Small intestine (tissue), 7 donors: ENCODE measurements at regions not wholly inside any gene's neighbourhood (a gene's known extent, or its start where the extent isn't known, plus 50 kb on each side); places are given as distances from the start of the nearest gene placed in this dataset.

Experiments
- DNase-seq, 2 donors: peaks; one replicate each; pipeline versions ENCODE4 v3.0.0 to v3.0.0-alpha.2; 2013
- FAIRE-seq: peaks from 2 replicates; lab custom pipeline; 2012; peaks lifted over from hg19 to GRCh38; lab: Jason Lieb, UNC
- H3K27ac ChIP-seq, 3 donors: one replicate each; pipeline ENCODE4 v1.5.1; 2013; ENCODE audit warnings: low read length in 2 of 3, mild to moderate bottlenecking in 2 of 3, control low read depth in 1 of 3, inconsistent platforms in 1 of 3, low read depth in 1 of 3, moderate library complexity in 1 of 3
- H3K27me3 ChIP-seq, 3 donors: one replicate each; pipeline ENCODE4 v1.6.1; 2013; ENCODE audit warnings: low read length in 3 of 3, inconsistent platforms in 1 of 3; ENCODE audit not compliant: control insufficient read depth in 3 of 3, insufficient read depth in 3 of 3
- H3K36me3 ChIP-seq, 3 donors: one replicate each; pipeline ENCODE4 v1.6.1; 2013; ENCODE audit warnings: low read length in 3 of 3, inconsistent platforms in 1 of 3, low read depth in 1 of 3, mild to moderate bottlenecking in 1 of 3, moderate library complexity in 1 of 3; ENCODE audit not compliant: control insufficient read depth in 3 of 3, insufficient read depth in 2 of 3
- H3K4me1 ChIP-seq, 3 donors: one replicate each; pipeline ENCODE4 v1.6.1; 2013; ENCODE audit warnings: low read length in 2 of 3, inconsistent platforms in 1 of 3, low read depth in 1 of 3, mild to moderate bottlenecking in 1 of 3, moderate library complexity in 1 of 3; ENCODE audit not compliant: control insufficient read depth in 3 of 3, insufficient read depth in 2 of 3
- H3K4me3 ChIP-seq, 3 donors: one replicate each; pipeline ENCODE4 v1.5.1; 2013; ENCODE audit warnings: low read length in 3 of 3, control low read depth in 1 of 3, inconsistent platforms in 1 of 3, low read depth in 1 of 3, mild to moderate bottlenecking in 1 of 3, moderate library complexity in 1 of 3
- H3K9me3 ChIP-seq, 2 donors: one replicate each; pipeline ENCODE4 v1.6.1; 2013; ENCODE audit warnings: low read depth in 1 of 2, low read length in 1 of 2; ENCODE audit not compliant: control insufficient read depth in 2 of 2, insufficient read depth in 1 of 2
- WGBS, 3 donors: extraction: QIAGEN DNeasy Blood & Tissue Kit; methylation state at CpG; one replicate each; pipeline ENCODE4 v1.1.7; 2013; 5-methylcytosine and 5-hydroxymethylcytosine counted together
- donor health status: healthy with polysubstance abuse.
- donor health status: control.
- donor health status: control.
- donor health status: Bipolar disorder and iron deficiency.
- donor health status: healthy.

DNA sequence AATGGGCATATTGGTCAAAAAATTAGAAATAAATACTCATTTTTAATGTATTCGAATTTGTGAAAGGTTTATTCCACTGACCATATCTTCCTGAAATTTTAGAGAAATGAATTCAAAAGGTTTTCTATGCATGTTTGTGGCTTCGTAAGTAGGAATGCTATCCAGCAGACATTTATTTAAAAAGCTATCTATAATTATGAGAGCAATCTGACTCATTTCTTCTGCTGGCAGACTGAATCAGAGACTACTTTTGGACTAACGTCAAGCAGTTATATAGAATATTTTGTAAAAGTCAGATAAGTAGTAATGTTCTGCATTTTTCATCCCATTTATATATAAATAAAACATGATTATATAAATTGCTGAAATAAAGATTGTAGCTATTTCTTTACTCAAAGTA is 125.0 kb downstream of the SPCS3 start:
- WGBS, 3 donors = 69 to 82% (median 77%) methylated on average over 3 of the region's 3 CpGs
- H3K36me3 ChIP-seq = no peaks in the 10 kb centered on the region
- DNase-seq = no peak
- H3K9me3 ChIP-seq = no peaks in the 10 kb centered on the region
- no peaks in the 10 kb centered on the region for H3K4me1 ChIP-seq
- H3K4me3 ChIP-seq = no peak overlapping the region
- FAIRE-seq = no peak
- H3K27ac ChIP-seq = no peak overlapping the region
- no peaks in the 10 kb centered on the region for H3K27me3 ChIP-seq

DNA sequence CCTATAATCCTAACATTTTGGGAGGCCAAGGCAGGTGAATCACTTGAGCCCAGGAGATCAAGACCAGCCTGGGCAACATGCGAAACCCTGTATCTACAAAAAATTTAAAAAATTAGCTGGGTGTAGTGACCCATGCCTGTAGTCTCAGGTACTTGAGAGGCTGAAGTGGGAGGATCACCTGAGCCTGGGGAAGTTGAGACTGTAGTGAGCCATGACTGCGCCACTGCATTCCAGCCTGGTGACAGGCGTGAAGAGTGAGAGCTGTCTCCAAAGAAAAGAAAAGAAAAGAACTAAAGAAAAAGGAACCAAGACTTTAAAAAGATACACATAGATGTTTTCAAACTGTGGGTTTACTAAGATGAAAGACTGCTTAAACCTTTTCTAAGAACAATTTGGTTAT is 129.0 kb downstream of the SPCS3 start:
- FAIRE-seq (no peak), DNase-seq (no peak)
- Histone ChIP-seq H3K9me3 (no peaks in the 10 kb centered on the region), H3K27me3 (no peaks in the 10 kb centered on the region), H3K36me3 (no peaks in the 10 kb centered on the region), H3K27ac (no peak overlapping the region), H3K4me3 (no peak overlapping the region), H3K4me1 (no peaks in the 10 kb centered on the region)
- WGBS, 3 donors = 93 to 97% (median 94%) methylated on average over 3 of the region's 3 CpGs

DNA sequence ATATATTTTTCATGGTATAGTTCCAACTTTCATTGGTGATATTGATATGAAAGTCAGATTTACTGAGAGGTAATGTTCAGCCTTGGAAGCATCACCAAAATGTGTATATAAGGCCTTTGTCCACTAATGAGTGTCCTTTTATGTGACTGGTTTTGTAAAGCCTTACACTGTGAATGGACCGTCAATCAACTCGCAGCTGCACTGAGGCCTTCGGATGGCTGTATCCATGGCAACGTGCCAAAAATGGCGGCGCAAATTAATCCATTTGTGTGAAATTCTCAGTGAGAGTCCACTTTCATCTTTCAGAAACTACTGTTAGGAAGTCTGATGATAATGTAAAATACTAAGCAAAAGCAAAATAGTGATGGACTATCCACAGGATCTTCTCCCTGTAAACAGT is 131.7 kb downstream of the SPCS3 start:
- Histone ChIP-seq H3K27me3 (no peaks in the 10 kb centered on the region), H3K4me1 (no peaks in the 10 kb centered on the region), H3K9me3 (no peaks in the 10 kb centered on the region), H3K36me3 (no peaks in the 10 kb centered on the region), H3K4me3 (no peak overlapping the region), H3K27ac (no peak overlapping the region)
- WGBS, 3 donors = 82 to 86% (median 83%) methylated on average over 6 of the region's 6 CpGs
- no peak for DNase-seq
- FAIRE-seq = no peak

DNA sequence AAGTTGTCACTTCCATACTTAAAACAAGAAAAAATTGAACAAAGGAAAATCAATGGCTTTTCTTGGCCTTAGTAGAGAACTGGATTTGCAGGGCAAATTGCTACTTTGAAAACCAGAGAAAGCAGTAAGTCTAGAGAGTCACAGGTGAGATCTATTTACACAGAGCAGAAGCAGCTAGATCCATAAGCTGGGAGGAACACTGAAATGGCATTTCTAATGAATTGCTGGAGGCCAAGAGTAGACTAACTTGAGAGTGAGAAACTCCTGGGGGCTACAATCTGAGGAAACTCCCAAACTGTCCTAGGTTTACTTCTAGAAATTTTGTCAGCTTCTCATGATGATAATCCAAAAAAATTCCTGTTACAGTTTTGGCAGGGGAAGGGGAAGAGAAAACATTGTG is 133.3 kb downstream of the SPCS3 start:
- H3K4me3 ChIP-seq = no peak overlapping the region
- no peaks in the 10 kb centered on the region for H3K36me3 ChIP-seq
- H3K9me3 ChIP-seq = no peaks in the 10 kb centered on the region
- no peaks in the 10 kb centered on the region for H3K4me1 ChIP-seq
- H3K27me3 ChIP-seq = no peaks in the 10 kb centered on the region
- DNase-seq (no peak), FAIRE-seq (no peak)
- no peak overlapping the region for H3K27ac ChIP-seq

DNA sequence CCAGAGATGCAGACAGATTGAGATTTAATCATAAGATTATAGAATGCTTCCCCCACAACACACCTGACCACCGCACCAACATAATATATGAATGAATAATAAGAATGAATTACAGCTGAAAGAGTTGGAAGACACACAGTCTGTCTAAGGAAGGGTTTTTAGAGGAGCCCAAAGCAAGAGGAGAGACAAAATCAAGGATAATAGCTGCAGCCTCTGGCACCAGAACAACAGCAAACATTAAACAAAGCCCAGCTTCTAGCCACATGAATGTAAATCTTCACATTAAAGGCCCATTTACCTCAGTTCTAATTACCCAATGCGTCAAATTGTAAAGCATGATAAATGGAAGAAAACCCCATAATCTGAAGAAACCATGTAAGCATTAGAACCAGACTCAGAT is 133.9 kb downstream of the SPCS3 start:
- FAIRE-seq = no peak
- no peaks in the 10 kb centered on the region for H3K27me3 ChIP-seq
- no peaks in the 10 kb centered on the region for H3K9me3 ChIP-seq
- H3K4me1 ChIP-seq = no peaks in the 10 kb centered on the region
- H3K27ac ChIP-seq = no peak overlapping the region
- H3K36me3 ChIP-seq = no peaks in the 10 kb centered on the region
- H3K4me3 ChIP-seq = no peak overlapping the region
- WGBS, 3 donors = 75 to 80% (median 80%) methylated on average over 2 of the region's 2 CpGs
- no peak for DNase-seq

DNA sequence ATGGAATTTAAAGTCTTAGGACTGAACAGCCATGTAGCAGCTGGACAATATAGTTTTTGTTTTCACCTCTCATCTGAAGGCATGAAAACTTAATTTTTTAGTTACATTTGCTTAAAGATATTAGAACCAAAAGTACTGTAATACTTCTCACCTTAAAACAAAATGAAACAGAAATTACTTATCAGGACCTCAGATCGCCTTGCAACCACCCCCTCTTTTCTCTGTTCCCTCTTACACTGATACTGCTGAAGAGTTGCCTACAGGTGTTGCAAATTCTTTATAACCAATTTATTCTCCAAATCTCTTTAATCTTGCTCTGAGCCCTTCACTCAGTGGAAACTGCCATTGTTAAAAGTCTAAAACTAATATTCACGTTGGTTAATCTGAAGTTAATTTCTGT is 145.0 kb downstream of the SPCS3 start:
- H3K36me3 ChIP-seq = no peaks in the 10 kb centered on the region
- no peaks in the 10 kb centered on the region for H3K9me3 ChIP-seq
- H3K27ac ChIP-seq = no peak overlapping the region
- no peaks in the 10 kb centered on the region for H3K27me3 ChIP-seq
- H3K4me3 ChIP-seq = no peak overlapping the region
- DNase-seq (no peak), FAIRE-seq (no peak)
- H3K4me1 ChIP-seq = no peaks in the 10 kb centered on the region
- WGBS, 3 donors = 74 to 86% (median 82%) methylated on average over 2 of the region's 2 CpGs

DNA sequence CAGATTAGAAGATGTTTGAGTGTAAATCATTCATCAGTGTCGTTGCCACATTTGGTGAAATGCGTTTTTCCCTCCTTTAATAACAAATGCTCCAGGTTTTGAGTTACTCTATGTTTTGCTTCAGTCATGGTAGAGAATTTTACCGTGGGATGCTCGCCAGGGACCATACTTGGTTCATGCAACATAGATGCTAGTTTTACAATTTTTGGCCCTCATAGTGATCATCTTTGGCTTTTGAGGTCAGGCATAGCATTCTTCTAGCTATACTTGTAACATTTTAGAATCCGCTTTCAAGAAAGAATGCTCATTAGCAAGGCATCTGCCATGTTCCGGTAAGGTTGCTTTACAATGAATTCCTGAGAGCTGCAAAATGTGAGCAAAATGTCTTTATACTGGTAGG is 147.2 kb downstream of the SPCS3 start:
- no peaks in the 10 kb centered on the region for H3K36me3 ChIP-seq
- H3K27me3 ChIP-seq = no peaks in the 10 kb centered on the region
- no peaks in the 10 kb centered on the region for H3K4me1 ChIP-seq
- H3K4me3 ChIP-seq = no peak overlapping the region
- 55 to 79% (median 60%) methylated on average over 6 of the region's 6 CpGs for WGBS, 3 donors
- DNase-seq = no peak
- no peak for FAIRE-seq
- peaks cover 0 to under 1% of the 10 kb centered on the region in 2 donors for H3K9me3 ChIP-seq
- no peak overlapping the region for H3K27ac ChIP-seq

DNA sequence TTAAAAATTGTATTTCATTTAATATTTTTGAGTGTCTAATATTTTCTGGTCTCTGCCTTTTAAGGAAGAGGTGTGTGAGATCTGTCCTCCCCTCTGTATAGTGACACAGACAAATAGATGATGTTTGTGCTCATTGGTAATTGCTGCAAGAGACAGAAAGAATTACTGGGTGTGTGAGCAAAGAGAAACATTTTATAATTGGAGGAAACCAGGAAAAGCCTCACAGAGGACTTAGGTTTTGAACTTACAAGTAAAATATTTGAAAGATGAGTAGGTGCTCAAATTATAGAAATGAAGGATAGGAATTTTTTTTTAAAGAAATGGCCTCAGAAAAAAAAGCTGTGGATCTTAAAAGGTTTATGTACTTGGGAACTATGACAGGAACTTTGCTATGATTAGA is 149.8 kb downstream of the SPCS3 start:
- no peaks in the 10 kb centered on the region for H3K36me3 ChIP-seq
- no peak for FAIRE-seq
- no peak for DNase-seq
- no peaks in the 10 kb centered on the region for H3K27me3 ChIP-seq
- H3K4me1 ChIP-seq = no peaks in the 10 kb centered on the region
- H3K9me3 ChIP-seq = peaks cover 0 to 3% of the 10 kb centered on the region in 2 donors
- H3K4me3 ChIP-seq = no peak overlapping the region
- no peak overlapping the region for H3K27ac ChIP-seq

DNA sequence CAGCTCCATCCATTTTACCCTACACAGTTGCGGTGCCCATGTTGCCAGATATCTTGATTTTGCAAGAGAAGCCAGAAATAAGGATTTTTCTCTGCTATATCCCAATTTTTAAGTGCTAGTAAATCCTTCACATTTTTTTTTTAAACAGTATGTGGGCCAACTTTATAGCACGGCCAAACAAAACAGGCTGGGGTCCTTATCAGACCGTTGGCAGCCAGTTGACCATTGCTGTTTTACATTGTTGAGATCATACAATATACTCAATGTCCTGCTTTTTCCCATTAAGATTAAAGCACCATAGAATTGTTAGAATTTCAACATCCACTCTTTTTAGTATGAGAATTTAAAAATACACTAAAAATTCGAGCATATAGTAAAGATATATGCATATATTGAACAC is 150.9 kb downstream of the SPCS3 start:
- FAIRE-seq (no peak), DNase-seq (no peak)
- Histone ChIP-seq H3K27ac (no peak overlapping the region), H3K4me3 (no peak overlapping the region), H3K27me3 (no peaks in the 10 kb centered on the region), H3K9me3 (peaks cover 0 to 3% of the 10 kb centered on the region in 2 donors), H3K36me3 (no peaks in the 10 kb centered on the region), H3K4me1 (no peaks in the 10 kb centered on the region)
- 59 to 65% (median 59%) methylated on average over 4 of the region's 4 CpGs for WGBS, 3 donors
